KBM-7 (cell line): ENCODE measurements at regions not wholly inside any gene's neighbourhood (a gene's known extent, or its start where the extent isn't known, plus 50 kb on each side); places are given as distances from the start of the nearest gene placed in this dataset.
A peak's percentile ranks its signal among the peaks of the same experiment; 100 is the strongest.

Experiments
- DNase-seq: peaks from one replicate; pipeline ENCODE4 v3.0.0-alpha.2; 2015
- in situ Hi-C: fragments of 300-500 bp; cut with MboI; formaldehyde crosslinking; loops from 2 replicates; pipeline ENCODE4 v1.14.3; 2020; ENCODE audit warnings: low sequenced_read_pairs, low pct_unique_long_range_greater_than_20kb, mixed read lengths

DNA sequence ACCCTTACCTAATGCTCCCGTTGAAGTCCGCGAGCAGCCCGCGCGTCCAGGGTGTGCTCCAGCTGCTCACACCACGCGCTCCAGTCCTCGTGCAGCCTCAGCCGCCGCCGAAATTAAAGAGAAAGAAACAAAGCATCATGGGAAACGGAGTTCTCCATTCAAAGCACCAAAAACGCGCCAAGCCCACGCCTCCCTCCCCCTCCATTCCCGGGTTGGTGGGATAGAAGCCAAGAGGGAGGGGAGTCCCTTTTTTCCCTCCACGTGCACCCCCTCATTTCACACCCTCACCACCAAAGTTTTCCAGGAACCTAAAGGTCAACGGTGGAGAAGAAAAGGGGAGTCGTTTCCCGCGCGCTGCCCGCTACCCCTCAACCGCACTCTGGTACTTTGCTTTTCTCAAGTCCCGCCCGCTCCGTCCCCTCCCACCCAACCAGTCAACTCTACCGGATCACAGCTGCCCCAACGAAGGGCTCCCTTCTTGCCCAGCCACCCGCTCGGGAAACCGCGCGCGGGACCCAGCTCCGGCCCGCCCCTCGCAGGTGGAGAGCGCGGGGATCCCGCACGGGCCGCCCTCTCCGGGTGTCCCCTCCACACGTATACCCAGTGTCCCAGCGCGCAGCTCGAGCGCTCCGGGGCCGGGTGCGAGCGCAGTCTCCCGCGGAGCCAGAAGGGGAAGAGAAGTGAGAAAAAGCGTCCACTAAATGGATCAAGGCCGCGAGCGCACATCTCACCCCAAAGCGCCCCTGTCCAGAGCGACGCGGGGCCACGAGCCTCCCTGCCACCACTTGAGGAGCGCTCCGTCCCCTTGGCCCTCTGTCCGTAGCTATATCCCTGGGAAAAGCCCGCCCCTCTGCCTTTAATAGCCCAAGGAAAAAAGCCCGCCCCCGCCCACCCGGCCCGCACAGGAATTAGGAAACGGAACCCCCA lies 65.1 kb upstream of the CCDC160 start:
- no peak for DNase-seq
- in situ Hi-C loops, result no loop called here

DNA sequence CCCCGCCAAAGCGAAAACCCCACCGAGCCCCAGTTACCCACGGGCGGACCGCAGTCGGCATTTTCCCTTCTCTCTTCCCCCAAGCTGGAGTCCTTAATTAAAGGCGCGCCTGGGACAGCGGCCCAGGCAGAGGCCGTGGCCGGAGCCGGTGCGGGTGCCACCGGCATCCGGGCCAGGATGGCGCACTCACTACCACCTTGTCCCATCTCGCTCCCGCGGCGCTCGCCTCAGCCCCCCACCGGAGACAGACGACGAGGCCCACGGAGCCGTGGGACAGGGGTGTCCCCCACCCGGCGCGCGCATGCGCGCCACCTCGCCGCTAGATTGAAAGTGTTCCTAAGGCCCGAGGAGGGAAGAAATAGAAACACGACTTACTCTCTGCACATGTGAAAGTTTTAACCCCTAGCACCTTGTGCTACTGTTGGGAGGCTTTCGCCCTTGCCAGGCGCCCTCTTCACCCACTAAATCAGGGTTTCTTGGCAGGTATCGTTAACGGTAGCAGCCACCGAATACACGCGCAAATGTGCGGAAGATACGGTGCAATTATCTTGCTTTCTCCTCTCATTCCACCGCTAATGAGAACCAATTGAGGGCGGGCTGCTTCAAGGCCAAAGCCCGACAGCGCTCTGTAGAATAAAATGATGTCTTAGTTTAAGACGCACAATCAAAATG lies 64.3 kb upstream of the CCDC160 start:
- in situ Hi-C loops, result no loop called here
- DNase-seq, result peak; percentile 18

DNA sequence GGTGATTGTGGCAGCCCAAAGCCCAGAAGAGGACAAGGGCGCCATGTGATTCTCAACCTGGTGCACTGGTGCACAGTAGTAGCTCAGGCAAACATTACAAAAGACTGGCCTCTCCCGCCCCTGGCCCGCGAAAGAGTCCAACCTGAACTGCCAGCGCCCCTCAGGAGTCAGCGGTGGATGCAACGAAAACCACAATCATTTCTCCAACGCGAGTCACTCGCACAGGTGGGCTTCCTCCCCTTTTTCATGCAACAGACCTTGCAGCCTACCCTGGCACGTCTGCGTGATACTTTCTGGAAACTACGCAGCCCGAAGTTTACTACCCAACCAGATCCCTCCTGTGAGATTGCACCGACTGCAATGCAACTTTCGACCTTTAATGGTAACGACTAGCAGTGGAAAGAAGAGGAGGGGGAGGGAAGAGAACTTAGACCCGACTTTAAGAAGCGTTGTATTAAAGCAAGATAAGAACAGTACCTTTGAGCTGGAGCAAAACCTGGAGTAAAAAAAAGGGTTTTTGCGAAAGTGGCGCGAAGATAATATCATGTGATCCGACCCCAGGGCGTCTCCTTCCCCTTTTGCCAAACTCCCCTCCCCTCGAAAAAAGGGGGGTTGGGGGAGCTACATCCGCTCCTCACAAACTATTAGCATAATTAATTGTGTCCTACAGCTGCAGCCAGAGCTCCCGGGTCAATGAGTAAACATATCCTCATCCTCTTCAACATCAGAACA lies 63.3 kb upstream of the CCDC160 start:
- in situ Hi-C loops, result no loop called here
- DNase-seq, result no peak

DNA sequence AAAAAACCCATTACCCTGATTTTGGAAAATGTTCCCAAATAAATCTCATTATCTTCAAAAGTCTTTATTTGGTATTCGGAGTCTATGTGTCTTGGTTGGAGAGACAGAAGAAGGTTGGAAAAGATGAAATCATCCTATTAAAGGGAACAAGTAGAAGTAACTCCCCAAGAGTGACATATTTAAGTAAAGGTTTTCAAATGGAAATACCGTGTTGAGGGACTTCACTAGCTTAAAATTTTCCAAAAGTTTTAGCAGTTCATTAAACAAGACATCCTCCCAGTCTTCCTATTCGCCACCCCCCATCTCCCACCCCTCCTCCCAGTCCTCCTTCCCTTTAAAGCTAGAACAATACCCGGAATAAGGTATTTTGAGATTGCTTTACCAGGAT lies 62.7 kb upstream of the CCDC160 start:
- in situ Hi-C loops, result no loop called here

DNA sequence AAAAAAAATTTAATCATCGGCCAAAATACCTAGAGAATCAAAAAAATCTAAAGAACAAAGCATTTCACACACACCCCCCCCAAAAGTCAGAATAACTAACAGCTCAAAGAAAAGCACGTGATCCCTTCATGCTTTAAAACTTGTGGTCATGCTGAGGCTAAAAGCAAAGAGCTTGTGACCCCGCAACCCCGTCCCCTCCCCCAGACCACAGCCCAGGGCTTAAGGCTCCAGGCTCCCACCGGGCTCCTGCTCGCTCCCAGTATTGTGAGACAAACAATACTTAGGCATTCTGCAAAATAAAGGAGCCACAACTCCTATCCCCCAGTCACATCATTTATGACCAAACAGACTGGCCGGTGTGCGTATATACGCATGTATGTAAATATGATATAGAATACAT lies 62.1 kb upstream of the CCDC160 start:
- in situ Hi-C loops, result no loop called here
- DNase-seq, result no peak

More for the DNA sequence above, 62.7 kb upstream of the CCDC160 start:
- DNase-seq, result no peak

DNA sequence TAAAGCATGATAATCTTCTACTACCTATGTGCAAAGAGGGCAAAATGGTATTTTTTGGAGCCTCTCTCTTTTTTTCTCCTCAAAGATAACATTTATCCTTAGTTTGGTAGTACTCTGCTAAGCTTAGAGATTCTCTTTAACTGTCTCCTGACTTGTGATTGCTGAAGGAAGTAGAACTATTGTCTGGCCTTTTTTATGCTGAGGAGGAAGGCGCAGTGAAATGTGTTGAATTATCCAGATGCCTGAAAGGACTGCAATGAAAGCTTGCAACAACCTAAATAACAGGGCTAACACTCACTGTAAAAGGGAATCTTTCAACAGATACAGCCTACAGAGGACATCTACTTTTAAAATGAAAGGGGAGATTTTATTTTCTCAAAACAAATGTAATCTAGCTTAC lies 59.5 kb upstream of the CCDC160 start:
- no peak for DNase-seq
- in situ Hi-C loops, result no loop called here

DNA sequence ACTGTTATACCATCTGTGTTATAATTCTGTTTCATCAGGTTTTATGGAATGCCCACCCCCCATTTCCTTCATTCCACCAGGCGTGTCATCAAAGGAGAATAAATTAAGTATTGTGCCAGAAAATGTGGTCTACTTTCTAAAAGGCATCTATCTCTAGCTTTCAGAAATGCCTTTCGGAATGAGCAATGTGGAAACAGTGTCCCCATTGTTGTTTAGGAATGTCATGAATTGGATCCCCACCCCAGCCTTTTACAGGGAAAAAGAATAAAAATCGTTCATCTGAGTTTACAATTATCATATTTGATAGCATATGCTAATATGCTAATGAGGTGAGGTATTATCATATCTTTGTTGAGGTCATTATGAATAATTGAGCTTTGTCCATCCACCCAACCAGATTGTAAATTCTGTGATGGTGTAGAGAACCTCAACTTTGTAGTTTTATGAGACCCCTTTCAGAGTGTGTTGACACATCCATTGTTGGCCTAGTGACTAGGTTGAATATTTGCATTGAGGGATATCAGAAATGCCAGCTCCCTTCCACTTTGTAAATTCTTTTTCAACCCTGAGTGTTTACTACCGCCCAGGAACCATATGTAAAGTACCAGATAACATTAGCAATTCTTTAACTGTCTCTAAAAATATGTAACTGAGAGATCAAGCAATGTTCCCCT lies 56.2 kb upstream of the CCDC160 start:
- in situ Hi-C loops, result no loop called here
- no peak for DNase-seq

DNA sequence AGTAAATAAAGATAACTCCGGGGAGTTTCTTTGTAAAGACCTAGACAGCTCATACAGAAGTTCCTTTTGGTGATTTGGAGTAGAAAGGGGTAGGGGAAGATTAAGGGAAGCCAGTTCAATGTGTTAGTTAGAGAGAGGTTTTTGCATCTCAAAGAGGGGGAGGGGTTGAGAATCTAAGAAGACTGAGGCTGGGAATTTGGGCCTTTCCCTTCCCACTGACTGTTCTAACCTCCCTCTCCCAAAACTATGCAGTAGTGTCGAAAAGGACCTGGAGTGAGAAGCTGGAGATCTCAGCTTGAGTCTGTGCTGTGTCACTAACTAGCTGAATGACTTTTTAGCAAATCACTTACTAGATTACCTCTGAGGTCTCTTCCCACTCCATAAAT lies 55.7 kb upstream of the CCDC160 start:
- in situ Hi-C loops, result no loop called here
- DNase-seq, result no peak

DNA sequence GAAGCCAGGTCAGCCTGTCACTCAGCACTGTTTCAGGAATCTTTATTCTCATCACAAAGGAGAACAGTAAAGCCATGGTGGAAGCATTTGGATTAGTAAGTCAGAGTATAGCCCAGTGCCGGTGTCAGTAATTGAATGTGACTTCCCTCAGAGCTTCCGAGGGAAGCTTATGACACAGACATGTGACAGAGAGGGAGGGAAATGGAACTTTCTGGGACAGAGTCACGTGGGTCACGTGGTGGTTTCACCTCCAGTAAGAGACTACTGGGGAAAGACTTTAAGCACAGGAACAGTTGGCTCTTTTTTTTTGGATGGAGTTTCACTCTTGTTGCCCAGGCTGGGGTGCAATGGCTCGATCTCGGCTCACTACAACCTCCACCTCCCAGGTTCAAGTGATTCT lies 53.3 kb upstream of the CCDC160 start:
- DNase-seq, result no peak

DNA sequence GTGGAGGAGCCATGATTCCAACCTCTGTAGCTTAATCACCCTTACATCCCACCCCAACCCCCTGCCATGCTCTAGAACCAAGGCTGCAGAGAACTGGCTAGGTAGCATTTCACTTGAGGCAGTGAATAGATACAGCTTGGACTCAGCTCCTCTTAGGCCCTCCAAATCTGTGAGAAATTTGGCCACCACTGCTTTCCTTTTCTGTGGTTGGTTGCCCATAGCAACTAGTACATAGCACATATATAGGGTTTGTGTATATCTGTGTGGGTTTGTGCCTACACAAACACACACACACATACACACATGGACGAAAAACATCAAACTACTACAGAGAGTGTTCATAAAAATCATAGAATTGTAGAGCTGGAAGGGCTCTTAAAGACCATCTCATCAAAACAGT lies 52.0 kb upstream of the CCDC160 start:
- in situ Hi-C loops, result no loop called here
- DNase-seq, result no peak

More for the DNA sequence above, 53.3 kb upstream of the CCDC160 start:
- in situ Hi-C loops, result no loop called here

DNA sequence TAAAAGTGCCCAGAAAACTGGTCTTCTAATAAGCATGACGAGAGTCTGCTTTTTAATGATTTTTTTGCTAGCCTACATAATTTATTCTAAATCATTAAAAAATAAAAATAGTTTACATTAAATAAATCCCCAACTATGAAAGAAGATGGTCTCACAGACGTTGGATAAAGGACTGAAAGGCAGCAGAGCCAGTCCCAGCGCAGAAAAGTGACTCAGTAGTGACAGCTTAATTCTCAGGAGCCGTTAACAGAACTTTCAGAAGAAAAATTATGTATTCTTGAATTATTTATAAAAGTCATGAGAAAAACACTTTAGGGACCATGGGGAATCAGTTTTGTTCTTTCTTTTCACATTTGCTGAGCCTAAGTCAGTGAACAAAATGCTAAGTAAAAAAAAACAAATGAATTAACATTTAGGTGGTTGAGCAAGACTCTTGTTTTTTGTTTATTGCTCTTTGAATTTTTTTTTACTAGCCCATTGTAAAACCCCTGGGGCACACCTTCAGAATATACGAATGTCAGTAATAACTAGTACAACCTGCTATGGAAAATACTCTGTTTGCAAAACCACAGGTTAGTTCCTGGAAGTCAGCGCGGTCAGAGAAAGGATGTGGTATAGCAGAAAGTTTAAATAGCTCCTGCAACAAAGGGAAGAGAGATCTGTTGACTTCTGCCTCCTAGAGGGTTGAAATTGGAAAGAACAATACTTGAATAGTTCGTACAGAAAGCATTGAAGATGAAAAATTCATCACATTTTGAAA lies 50.4 kb upstream of the CCDC160 start:
- in situ Hi-C loops, result no loop called here
- DNase-seq, result peak; percentile 66
